Neutrophil (primary cell): ENCODE measurements at regions not wholly inside any gene's neighbourhood (a gene's known extent, or its start where the extent isn't known, plus 50 kb on each side); places are given as distances from the start of the nearest gene placed in this dataset.

ENCODE experiments used
- H3K27ac ChIP-seq: fragments of 200-600 bp; sonication (generic); 2 replicates; pipeline ENCODE4 v1.5.1; 2016; ENCODE audit warnings: mild to moderate bottlenecking, moderate library complexity
- H3K27me3 ChIP-seq: fragments of 200-600 bp; sonication (generic); 2 replicates; pipeline ENCODE4 v1.6.0; 2016; ENCODE audit warnings: mild to moderate bottlenecking
- H3K36me3 ChIP-seq: fragments of 200-600 bp; sonication (generic); 2 replicates; pipeline ENCODE4 v1.5.1; 2017
- H3K4me1 ChIP-seq, 2 experiments: fragments of 200-600 bp in 1 of 2; sonication (generic) in 1 of 2; 1 replicate in 1 of 2; 2 replicates in 1 of 2; pipeline versions ENCODE4 v1.5.1 to v1.6.1; 2013 to 2016; ENCODE audit warnings: low read depth in 1 of 2, low read length in 1 of 2, mild to moderate bottlenecking in 1 of 2, moderate library complexity in 1 of 2; ENCODE audit not compliant: control insufficient read depth in 1 of 2, insufficient read depth in 1 of 2
- H3K4me3 ChIP-seq, 2 experiments: fragments of 200-600 bp in 1 of 2; sonication (generic) in 1 of 2; 1 replicate in 1 of 2; 2 replicates in 1 of 2; pipeline ENCODE4 v1.5.1; 2013 to 2016; ENCODE audit warnings: low read depth in 1 of 2, low read length in 1 of 2, mild to moderate bottlenecking in 1 of 2, moderate library complexity in 1 of 2
- H3K9me3 ChIP-seq: fragments of 200-600 bp; sonication (generic); 2 replicates; pipeline ENCODE4 v1.5.1; 2016
- CTCF ChIP-seq: fragments of 200-600 bp; sonication (generic); IDR thresholded peaks from 2 replicates; pipeline ENCODE4 v1.5.1; 2016; ENCODE audit warnings: antibody characterized with exemption

- TF ChIP-seq CTCF, result no peak
- no peaks in the 10 kb centered on the region for H3K27me3 ChIP-seq
- H3K27ac ChIP-seq, result no peak overlapping the region
- H3K4me3 ChIP-seq, result no peak overlapping the region
- H3K9me3 ChIP-seq, result no peaks in the 10 kb centered on the region
- H3K4me1 ChIP-seq, result no peaks in the 10 kb centered on the region
- no peaks in the 10 kb centered on the region for H3K36me3 ChIP-seq
Measured at GRCh38 chr3:124142389-124142970, 150.6 kb upstream of the ROPN1 start.

GRCh38 chr3:124143047-124143446, 151.1 kb upstream of the ROPN1 start:
- TF ChIP-seq CTCF, result no peak
- H3K36me3 ChIP-seq, result no peaks in the 10 kb centered on the region
- no peaks in the 10 kb centered on the region for H3K9me3 ChIP-seq
- H3K4me3 ChIP-seq, result no peak overlapping the region
- no peaks in the 10 kb centered on the region for H3K27me3 ChIP-seq
- H3K4me1 ChIP-seq, result no peaks in the 10 kb centered on the region
- no peak overlapping the region for H3K27ac ChIP-seq

GRCh38 chr3:124144035-124144814, 152.3 kb upstream of the ROPN1 start:
- Histone ChIP-seq H3K36me3 (no peaks in the 10 kb centered on the region), H3K27me3 (no peaks in the 10 kb centered on the region), H3K27ac (no peak overlapping the region), H3K9me3 (no peaks in the 10 kb centered on the region), H3K4me3 (no peak overlapping the region), H3K4me1 (no peaks in the 10 kb centered on the region)
- TF ChIP-seq CTCF, result no peak

GRCh38 chr3:124147429-124147828, 155.5 kb upstream of the ROPN1 start:
- no peak for TF ChIP-seq CTCF
- Histone ChIP-seq H3K27me3 (no peaks in the 10 kb centered on the region), H3K36me3 (no peaks in the 10 kb centered on the region), H3K4me3 (no peak overlapping the region), H3K4me1 (no peaks in the 10 kb centered on the region), H3K27ac (no peak overlapping the region), H3K9me3 (no peaks in the 10 kb centered on the region)

- Histone ChIP-seq H3K27me3 (no peaks in the 10 kb centered on the region), H3K9me3 (no peaks in the 10 kb centered on the region), H3K27ac (no peak overlapping the region), H3K4me1 (no peaks in the 10 kb centered on the region), H3K36me3 (no peaks in the 10 kb centered on the region), H3K4me3 (no peak overlapping the region)
- TF ChIP-seq CTCF, result no peak
Measured at GRCh38 chr3:124147946-124148345, 156.0 kb upstream of the ROPN1 start.
